AG04449 (cell line): ENCODE measurements at regions not wholly inside any gene's neighbourhood (a gene's known extent, or its start where the extent isn't known, plus 50 kb on each side); places are given as distances from the start of the nearest gene placed in this dataset.

ENCODE experiments used
- CTCF ChIA-PET: fragments of 350-600 bp; formaldehyde crosslinking; extraction: SDS; loops from one replicate; lab custom pipeline; 2021; ENCODE audit warnings: antibody characterized with exemption; lab: Yijun Ruan, JAX
- POLR2A ChIA-PET: fragments of 400-600, 350-600 bp; formaldehyde crosslinking; extraction: SDS; loops from one replicate; lab custom pipeline; 2020; ENCODE audit warnings: antibody characterized with exemption, inconsistent platforms; lab: Yijun Ruan, JAX
- DNase-seq: peaks from one replicate; pipeline ENCODE4 v3.0.0-alpha.2; 2010; ENCODE audit warnings: low read depth, low spot score
- H3K4me3 ChIP-seq: 2 replicates; pipeline ENCODE4 v1.5.1; 2011; ENCODE audit warnings: low read depth, mild to moderate bottlenecking, control low read depth, low read length
- TF ChIP-seq, protein P1 (sequence below): IDR thresholded peaks from one replicate; pipeline ENCODE4 v1.5.1; 2011; ENCODE audit warnings: mild to moderate bottlenecking, moderate library complexity, low read length, control low read depth, inconsistent platforms; ENCODE audit not compliant: insufficient read depth; ENCODE audit errors: missing control alignments

DNA sequence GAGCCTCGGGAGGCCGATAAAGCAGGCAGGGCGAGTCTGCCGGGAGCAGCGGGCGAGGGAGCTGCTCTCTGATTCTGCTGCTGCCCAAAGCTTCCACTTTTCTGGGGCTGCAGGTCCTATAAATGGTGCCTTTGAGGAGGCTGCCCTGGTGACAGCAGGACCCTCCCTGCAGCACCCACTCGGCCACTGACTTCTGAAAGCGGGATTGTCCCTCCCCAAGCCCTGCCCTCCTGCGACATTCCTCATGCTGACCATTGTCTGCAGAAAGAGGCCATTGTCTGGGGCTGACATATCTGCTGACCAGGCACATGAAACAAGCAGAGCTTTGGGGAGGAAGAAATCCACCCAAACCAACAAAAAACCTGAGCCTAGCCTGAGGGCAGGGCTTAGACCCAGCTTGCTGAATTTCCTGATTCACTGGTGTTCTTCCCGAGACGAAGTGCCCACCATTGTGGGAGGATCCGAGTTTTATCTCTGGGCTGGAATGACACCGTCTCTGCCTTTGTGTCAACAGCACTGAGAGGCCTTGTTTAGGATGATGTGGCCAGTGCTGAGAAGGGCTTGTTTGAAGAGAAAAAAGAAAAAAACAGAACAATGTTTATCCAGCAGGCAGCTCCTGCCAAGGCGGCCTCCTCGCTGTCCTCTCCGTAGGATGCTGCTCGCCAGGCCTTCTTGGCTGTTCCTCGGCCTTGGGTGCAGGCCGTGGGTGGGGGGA, 129.7 kb downstream of the MYCN start:
- TF ChIP-seq, protein P1, sequence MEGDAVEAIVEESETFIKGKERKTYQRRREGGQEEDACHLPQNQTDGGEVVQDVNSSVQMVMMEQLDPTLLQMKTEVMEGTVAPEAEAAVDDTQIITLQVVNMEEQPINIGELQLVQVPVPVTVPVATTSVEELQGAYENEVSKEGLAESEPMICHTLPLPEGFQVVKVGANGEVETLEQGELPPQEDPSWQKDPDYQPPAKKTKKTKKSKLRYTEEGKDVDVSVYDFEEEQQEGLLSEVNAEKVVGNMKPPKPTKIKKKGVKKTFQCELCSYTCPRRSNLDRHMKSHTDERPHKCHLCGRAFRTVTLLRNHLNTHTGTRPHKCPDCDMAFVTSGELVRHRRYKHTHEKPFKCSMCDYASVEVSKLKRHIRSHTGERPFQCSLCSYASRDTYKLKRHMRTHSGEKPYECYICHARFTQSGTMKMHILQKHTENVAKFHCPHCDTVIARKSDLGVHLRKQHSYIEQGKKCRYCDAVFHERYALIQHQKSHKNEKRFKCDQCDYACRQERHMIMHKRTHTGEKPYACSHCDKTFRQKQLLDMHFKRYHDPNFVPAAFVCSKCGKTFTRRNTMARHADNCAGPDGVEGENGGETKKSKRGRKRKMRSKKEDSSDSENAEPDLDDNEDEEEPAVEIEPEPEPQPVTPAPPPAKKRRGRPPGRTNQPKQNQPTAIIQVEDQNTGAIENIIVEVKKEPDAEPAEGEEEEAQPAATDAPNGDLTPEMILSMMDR, result no peak
- POLR2A ChIA-PET, result no interaction called here
- no peak overlapping the region for H3K4me3 ChIP-seq
- CTCF ChIA-PET, result no interaction called here
- DNase-seq, result no peak

DNA sequence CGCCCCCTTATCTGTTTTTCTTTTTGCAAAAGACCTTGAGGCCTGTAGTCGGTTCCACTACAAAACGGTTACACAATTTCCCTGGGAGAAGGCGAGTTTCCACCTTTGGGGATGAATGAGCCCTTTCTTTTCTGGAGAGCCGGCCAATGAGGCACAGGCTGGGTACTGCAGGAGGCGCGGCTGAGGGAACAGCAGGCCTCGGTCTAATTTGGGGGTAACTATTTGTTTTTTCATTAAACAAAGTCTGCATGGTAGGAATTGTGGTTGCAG, 129.2 kb downstream of the MYCN start:
- TF ChIP-seq, protein P1, result no peak
- no peak overlapping the region for H3K4me3 ChIP-seq
- POLR2A ChIA-PET, result no interaction called here
- CTCF ChIA-PET, result no interaction called here
- no peak for DNase-seq

DNA sequence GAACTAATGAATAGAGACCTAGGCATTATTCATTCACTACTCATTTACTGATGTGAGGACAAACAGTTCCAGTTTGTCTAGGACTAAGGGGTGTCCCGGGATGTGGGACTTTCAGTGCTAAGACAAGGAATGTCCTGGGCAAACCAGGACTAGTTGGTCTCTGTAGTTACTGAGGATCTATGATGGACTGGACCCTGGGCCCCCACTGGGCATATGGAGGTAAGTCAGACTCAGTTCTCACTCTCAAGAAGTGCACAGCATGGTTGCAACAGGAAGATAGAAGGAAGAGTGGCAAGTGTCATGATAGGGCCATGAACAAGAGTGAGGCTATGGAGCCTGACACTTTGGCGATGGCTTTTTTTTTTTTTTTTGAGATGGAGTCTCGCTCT, 128.2 kb downstream of the MYCN start:
- CTCF ChIA-PET, result no interaction called here
- H3K4me3 ChIP-seq, result no peak overlapping the region
- TF ChIP-seq, protein P1, result no peak
- POLR2A ChIA-PET, result no interaction called here
- no peak for DNase-seq

DNA sequence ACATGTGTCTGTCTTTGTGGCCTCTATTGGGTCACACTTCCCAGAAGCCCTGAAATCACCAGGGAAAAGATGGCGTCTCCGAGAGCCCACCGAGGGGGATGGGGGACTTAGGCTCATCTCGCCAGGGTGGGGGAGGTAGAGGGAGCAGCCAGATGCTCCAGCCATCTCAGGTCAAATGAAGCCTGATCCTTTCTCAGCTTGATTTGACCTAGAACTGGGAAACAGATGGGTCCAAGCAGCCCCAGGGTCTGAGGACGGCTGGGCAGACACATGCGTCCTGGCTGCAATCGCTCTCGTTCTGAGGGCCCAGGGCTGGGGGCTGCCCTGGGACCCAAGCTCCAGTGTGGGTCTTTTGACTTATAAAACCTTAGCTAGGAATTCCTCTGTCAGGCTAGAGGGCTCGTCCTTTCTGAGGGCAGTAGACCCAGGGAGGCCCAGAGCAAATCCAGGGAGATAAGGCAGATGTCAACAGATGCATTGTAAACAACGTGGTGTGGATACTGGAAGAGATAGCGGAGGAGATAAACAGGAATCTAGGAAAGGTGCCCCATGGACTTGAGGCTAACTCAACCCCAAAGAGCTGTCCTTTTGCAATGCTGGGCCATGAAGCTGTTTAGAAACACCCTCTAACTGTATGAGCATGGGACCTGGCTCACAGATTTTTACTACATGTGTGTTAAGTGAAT, 127.7 kb downstream of the MYCN start:
- CTCF ChIA-PET, result no interaction called here
- TF ChIP-seq, protein P1, result no peak
- H3K4me3 ChIP-seq, result no peak overlapping the region
- POLR2A ChIA-PET, result no interaction called here
- DNase-seq, result no peak

DNA sequence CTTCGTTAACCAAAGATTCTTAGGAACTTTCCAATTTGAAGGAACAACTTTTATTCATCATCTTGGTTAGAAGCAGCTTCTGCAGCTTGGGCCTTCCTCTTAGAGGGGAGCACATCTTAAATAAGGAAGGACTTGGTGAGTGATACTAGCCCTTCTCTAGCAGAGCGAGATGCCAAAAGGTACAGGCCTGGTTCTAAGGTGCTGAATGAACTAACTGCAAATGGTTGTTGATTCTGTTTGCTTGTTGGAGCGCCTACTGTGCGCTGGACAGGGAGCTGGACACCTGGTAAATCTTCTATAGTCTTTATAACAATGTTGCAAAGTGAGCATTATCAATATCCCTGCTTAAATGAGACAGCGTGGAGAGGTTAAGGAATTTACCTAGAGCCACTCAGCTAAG, 127.1 kb downstream of the MYCN start:
- TF ChIP-seq, protein P1, result no peak
- ChIA-PET POLR2A (no interaction called here), CTCF (no interaction called here)
- no peak overlapping the region for H3K4me3 ChIP-seq
- no peak for DNase-seq

DNA sequence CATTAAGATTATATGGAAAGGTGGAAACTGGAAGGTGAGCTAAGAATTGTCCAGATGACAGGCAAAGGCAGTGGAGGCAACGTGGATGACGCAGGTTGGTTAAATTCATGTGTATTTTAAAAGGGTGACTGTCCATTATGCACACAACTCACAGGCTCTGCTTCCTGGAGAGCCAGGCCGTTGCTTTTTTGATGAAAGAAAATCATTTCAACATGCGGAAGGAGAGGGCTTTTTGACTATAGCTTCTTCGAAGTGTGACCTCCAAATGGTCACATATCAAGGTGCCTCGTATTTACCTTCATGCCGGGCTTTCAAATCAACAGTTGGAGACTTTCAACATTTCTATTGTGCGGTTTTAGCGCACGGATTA, 126.7 kb downstream of the MYCN start:
- ChIA-PET POLR2A (no interaction called here), CTCF (no interaction called here)
- no peak for DNase-seq
- no peak overlapping the region for H3K4me3 ChIP-seq
- TF ChIP-seq, protein P1, result no peak
